ENCODE measurements at regions not wholly inside any gene's neighbourhood (a gene's known extent, or its start where the extent isn't known, plus 50 kb on each side); places are given as distances from the start of the nearest gene placed in this dataset.

DNA sequence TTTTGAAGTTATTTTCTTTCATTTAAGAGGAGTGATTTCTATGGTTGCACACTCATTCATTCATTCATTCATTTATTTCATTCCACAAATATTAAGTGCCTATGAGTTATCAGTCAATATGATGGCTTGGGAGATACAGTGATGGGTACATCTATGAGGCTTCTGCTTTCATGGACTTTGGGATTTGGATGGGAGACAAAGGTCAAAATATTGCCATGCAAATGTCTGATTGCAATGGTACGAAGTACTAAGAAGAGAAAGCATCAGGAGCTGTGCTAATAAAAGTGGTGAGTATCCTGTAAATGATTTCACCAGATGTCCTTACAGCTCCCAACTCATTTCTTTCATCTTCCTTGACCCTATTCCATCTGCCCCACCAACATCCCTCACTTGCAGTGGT is 174.4 kb upstream of the MEX3C start:
- no peaks in the 10 kb centered on the region for H3K4me1 ChIP-seq (ENCODE audit: insufficient read depth)
- no peaks in the 10 kb centered on the region for H3K9me3 ChIP-seq
- no peaks in the 10 kb centered on the region for H3K36me3 ChIP-seq
- TF ChIP-seq EP300 (IDR thresholded peaks at IDR 0.05): no peak
- TF ChIP-seq CTCF (IDR thresholded peaks at IDR 0.05): no peak
- TF ChIP-seq POLR2A (IDR thresholded peaks at IDR 0.05): no peak
- 84 to 89% (median 88%) methylated on average over 1 of the region's 1 CpG for WGBS, 3 donors
- intact Hi-C loops (cut with DNase I): no loop called here
- H3K27me3 ChIP-seq: no peaks in the 10 kb centered on the region
- no peak overlapping the region for H3K4me3 ChIP-seq
- H3K27ac ChIP-seq: no peak overlapping the region
- no peak for DNase-seq

- 65 to 76% (median 75%) methylated on average over 4 of the region's 4 CpGs for WGBS, 3 donors
- intact Hi-C loops (cut with DNase I): no loop called here
- H3K27me3 ChIP-seq: no peaks in the 10 kb centered on the region
Observed at GRCh38 chr18:51382081-51382480, 184.6 kb upstream of the MEX3C start.

GRCh38 chr18:51383116-51383515 is 185.6 kb upstream of the MEX3C start:
- 70 to 75% (median 72%) methylated on average over 4 of the region's 4 CpGs for WGBS, 3 donors
- no peak for DNase-seq
- Histone ChIP-seq H3K36me3 (no peaks in the 10 kb centered on the region), H3K27me3 (no peaks in the 10 kb centered on the region), H3K4me3 (no peak overlapping the region), H3K9me3 (no peaks in the 10 kb centered on the region), H3K4me1 (ENCODE audit: insufficient read depth) (no peaks in the 10 kb centered on the region), H3K27ac (no peak overlapping the region)
- intact Hi-C loops (cut with DNase I): no loop called here
- no peak for TF ChIP-seq EP300 (IDR thresholded peaks at IDR 0.05)
- TF ChIP-seq POLR2A (IDR thresholded peaks at IDR 0.05): no peak
- no peak for TF ChIP-seq CTCF (IDR thresholded peaks at IDR 0.05)

More at GRCh38 chr18:51382081-51382480, 184.6 kb upstream of the MEX3C start:
- H3K4me1 ChIP-seq (ENCODE audit: insufficient read depth): no peaks in the 10 kb centered on the region
- no peak overlapping the region for H3K4me3 ChIP-seq
- H3K27ac ChIP-seq: no peak overlapping the region
- H3K36me3 ChIP-seq: no peaks in the 10 kb centered on the region
- no peak for DNase-seq
- H3K9me3 ChIP-seq: no peaks in the 10 kb centered on the region
- TF ChIP-seq CTCF (IDR thresholded peaks at IDR 0.05) (no peak), EP300 (IDR thresholded peaks at IDR 0.05) (no peak), POLR2A (IDR thresholded peaks at IDR 0.05) (no peak)

DNA sequence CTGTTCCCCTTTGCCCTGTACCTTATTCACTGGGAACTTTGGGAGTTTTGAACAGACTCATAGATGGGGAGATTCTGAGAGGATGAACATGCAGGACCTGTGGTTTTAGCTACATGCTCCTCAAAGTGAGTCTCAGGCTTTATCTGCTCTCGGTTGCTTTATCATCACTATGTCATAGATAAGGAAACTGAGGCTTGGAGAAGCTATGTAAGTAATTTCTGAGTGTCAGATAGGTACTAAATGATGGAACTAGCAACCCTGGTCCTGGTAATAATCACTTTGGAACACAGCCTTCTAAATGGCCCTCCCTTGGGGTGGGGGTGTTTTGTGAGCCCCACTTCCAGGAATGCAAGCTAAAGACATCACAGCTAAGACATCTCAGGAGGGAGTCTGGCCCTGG is 186.2 kb upstream of the MEX3C start:
- DNase-seq: no peak
- Histone ChIP-seq H3K27ac (no peak overlapping the region), H3K4me3 (no peak overlapping the region), H3K4me1 (ENCODE audit: insufficient read depth) (no peaks in the 10 kb centered on the region), H3K9me3 (no peaks in the 10 kb centered on the region), H3K27me3 (no peaks in the 10 kb centered on the region), H3K36me3 (no peaks in the 10 kb centered on the region)
- TF ChIP-seq POLR2A (IDR thresholded peaks at IDR 0.05): no peak
- TF ChIP-seq CTCF (IDR thresholded peaks at IDR 0.05): no peak
- no peak for TF ChIP-seq EP300 (IDR thresholded peaks at IDR 0.05)
- intact Hi-C loops (cut with DNase I): no loop called here
- WGBS, 3 donors: 70 to 92% (median 89%) methylated on average over 1 of the region's 1 CpG

GRCh38 chr18:51385270-51385669 is 187.8 kb upstream of the MEX3C start:
- TF ChIP-seq CTCF (IDR thresholded peaks at IDR 0.05) (no peak), POLR2A (IDR thresholded peaks at IDR 0.05) (no peak), EP300 (IDR thresholded peaks at IDR 0.05) (no peak)
- Histone ChIP-seq H3K4me1 (ENCODE audit: insufficient read depth) (no peaks in the 10 kb centered on the region), H3K9me3 (no peaks in the 10 kb centered on the region), H3K4me3 (no peak overlapping the region), H3K27me3 (no peaks in the 10 kb centered on the region), H3K36me3 (no peaks in the 10 kb centered on the region), H3K27ac (no peak overlapping the region)
- DNase-seq: no peak
- intact Hi-C loops (cut with DNase I): no loop called here
- WGBS, 3 donors: 78 to 82% (median 79%) methylated on average over 2 of the region's 2 CpGs

Data from ovary (tissue), 7 donors.